NCI-H146 (cell line): ENCODE measurements at regions not wholly inside any gene's neighbourhood (a gene's known extent, or its start where the extent isn't known, plus 50 kb on each side); places are given as distances from the start of the nearest gene placed in this dataset.

Source experiments
- DNase-seq: peaks from one replicate; lab custom pipeline; 2025; lab: John Stamatoyannopoulos, UW

DNA sequence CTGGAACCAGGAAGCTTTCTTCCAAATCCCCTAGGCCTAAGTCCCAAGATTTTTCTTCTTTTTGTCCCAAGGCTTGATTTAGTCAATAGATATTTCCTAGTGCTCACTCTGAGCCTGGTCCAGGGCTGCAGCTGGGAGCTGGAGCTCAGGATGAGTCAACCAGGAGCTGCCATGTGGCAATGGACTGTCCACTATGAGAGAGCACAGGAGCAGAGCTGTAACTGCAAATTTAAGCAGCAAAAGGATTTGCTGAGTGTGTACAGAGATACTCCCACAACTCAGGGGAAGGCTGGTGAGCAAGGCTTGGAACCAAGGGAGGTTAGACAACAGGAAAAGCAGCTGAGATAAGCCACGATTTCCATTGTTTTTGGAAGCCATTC is 92.1 kb upstream of the CXCL12 start:
- no peak for DNase-seq

DNA sequence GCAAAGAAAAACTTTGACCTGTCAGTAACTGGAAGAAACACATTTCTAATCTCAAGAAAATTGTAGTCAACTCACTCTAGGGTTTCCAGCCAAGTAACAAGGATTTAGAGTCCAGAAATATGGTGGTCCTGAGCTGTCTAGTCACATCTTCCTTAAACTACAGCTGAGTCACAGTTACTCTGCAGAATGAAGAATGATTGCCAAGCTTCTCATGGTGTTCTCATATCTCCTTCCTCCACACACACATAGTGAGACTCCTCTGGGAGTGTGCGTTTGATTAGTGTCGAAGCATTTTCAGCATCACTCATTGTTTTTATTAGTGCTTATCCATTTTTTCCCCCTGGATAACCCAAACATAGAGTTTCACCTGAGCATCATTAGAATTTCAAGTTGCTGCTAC is 93.1 kb upstream of the CXCL12 start:
- no peak for DNase-seq

DNA sequence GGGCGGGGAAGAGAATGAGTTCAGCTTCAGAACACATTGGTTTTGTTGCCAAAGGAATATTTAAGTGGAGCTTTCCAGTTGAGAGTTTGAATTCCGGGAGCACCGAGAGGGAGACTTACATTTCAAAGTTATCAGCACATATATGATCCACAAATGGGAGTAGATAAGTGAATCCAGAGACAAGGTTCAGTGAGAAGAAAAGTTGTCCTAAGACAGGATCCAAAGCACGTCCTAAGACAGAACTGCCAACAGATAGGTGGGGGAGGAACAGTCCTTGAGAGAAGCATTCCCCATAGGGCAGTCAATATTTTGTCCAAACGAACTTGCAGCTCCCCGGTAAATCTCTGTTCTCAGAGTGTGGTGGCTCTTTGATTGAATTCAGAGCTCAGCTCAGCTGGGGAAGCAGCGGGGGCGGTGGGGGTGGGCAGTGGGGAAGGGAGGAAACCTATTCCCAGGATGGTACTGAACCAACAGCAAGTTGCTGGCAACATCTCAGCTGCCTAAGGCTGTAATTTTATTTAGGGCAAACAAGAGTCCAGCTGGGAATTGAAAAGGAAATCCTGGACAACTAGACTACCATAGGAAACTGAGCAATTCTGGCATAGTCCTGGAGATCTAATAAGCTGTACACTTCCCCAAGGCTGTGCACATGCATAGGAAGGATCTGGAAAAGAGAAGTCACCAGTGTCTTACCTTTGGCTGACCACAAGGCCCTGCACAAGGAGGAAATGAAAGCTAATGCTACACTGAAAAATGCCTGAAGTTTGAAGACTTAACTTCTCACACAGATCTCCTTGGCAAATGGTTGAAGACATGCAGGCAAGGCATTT is 94.2 kb upstream of the CXCL12 start:
- no peak for DNase-seq

DNA sequence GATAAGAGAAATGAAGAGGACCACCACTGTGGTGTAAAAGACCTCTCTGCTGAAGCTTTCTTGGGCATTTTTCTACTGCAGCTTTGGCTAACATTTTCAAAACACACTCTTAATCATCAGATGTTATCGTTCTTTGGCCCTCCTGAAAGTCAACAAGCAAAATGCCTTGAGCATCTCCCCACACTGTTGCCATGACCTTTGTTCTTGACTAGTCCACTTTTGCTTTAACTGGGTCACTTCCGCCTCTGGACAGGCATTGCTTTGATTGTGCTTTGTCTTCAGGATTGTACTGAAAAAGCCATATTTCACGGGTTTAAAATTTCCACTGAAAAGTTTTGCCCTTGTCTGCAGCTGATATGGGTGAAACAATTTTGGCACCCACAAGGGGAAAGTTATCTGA is 107.8 kb upstream of the CXCL12 start:
- no peak for DNase-seq

DNA sequence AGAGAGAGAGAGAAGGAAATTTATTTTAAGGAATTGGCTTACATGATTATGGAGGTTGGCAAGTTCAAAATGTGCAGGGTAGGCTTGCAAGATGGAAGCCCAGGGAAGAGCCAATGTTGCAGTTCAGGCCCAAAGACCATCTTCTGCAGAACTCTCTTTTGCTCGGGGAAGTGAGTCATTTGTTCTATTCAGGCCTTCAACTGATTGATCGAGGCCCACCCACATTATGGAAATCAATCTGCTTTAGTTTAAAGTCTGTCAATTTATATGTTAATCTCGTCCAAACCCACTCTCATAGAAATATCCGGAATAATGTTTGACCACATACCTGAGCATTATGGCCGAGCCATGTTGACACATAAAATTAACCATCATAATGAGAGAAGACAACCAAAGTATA is 113.3 kb upstream of the CXCL12 start:
- no peak for DNase-seq

DNA sequence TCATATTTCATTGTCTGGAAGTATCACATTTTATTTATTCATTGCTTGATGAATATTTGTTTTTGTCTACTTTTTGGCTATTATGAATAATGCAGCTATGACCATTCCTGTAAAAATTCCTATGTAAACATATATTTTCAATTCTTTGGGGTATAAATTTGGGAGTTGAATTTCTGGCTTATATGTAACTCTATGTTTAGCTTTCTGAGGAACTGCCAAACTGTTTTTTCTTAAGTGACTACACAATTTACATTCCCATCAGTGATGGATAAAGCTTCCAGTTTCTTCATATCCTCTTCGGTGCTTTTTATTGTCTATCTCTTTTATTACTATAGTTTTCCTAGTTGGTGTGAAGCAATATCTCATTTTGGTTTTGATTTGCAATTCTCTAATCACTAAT is 115.6 kb upstream of the CXCL12 start:
- no peak for DNase-seq

DNA sequence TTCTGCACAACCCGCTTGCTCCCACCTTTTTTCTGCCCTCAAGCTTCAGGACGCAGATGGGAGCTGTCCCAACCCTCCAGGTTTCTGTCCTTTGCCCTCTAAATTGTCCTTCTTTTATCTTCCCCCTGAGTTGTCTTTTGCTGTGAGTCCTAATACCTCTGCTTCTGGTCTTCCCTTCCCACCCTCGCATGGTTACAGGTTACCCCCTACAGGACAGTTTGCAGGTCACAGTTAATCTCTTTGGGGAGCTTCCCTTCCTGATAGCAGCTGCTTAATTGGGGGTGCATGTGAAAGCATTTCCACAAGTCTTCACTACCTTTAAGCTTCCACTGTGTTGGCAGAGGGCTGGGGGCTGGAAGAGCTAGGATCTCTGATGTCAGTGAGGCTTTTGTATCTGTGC is 121.5 kb upstream of the CXCL12 start:
- no peak for DNase-seq

DNA sequence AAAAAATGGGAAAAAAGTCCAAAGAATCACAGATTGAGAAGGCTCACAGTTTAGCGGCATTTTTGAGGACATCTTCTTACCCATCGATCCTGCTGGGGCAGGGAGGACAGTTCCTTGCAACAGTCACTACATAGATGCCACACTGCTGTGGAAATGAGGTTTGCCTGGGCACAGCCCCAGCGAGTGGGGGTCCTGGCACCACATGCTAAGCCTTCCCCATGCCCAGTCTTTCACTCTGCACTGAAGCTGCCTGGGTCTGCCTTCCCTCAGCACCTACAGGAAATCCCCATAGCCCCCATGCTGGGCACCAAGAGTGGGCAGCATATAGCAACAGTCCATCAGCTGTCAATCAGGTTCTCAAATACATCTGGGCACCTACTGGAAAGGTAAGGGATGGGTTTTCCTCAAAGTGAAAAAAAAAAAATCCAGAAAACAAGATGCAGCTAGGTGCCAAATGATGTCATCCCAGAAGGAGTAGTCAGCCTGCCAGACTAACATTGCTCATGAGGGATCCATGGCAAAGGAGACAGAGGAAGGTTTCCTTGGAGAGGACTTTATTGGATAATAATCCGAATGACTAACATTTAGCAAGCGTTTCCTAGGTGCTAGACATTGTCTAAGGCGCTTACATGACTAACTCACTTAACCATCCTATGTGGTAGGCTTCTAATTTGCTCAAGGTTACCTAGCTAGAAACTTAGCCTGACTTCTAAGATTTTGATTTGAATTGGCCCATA is 125.7 kb upstream of the CXCL12 start:
- no peak for DNase-seq

DNA sequence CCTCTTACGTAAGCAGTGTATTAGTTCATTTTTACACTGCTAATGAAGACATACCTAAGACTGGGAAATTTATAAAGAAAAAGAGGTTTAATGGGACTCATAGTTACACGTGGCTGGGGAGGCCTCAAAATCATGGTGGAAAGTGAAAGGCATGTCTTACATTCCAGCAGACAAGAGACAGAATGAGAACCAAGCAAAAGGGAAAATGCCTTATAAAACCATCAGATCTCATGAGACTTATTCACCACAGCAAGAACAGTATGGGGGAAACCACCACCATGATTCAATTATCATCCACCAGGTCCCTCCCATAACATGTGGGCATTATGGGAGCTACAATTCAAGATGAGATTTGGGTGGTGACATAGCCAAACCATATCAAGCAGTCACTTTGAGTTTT is 126.3 kb upstream of the CXCL12 start:
- no peak for DNase-seq

DNA sequence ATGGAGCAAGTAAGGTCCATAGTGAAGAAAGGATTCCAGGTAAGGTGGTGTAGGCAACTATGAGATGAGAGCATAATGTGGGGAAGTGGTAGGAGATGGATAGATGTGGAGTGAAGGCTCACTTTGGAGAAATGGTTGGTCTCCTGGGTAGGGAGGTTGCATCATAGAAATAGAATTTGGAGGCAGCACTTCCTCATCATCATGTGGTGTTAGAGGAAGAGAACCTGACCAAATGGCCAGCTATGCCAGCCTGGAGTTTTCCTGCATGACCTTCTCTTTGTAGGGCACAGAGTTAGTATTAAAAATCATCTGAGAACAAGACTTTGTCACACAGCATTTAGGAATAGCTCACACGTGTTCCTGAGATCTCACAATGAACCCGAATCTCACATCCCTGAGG is 126.7 kb upstream of the CXCL12 start:
- no peak for DNase-seq

DNA sequence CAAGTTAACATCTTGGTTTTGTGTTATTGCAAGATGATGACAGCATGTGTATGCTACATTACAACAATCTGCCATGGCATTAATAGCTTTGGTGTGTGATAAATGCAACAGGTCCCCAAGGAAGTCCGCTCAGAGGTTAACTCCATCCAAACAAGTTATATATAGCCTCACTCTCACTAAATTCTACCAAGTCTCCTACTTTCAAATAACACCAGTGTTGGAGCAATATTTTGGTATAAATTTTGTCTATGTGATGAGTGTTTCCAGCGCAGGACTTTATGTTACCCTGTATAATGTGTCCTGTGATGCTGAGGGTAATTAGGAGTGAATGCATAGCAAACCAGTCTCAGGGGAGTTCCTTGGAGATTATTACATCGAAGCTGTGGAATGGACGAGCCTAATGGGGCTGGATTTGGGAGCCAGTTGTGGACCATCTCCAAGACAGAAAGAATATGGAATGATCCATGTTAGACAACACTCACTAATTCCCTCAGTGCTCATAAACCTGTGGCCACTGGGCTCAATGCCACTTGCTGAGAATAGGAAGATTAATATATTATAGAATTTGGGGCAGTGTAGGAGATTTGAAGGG is 127.6 kb upstream of the CXCL12 start:
- DNase-seq, result no peak

DNA sequence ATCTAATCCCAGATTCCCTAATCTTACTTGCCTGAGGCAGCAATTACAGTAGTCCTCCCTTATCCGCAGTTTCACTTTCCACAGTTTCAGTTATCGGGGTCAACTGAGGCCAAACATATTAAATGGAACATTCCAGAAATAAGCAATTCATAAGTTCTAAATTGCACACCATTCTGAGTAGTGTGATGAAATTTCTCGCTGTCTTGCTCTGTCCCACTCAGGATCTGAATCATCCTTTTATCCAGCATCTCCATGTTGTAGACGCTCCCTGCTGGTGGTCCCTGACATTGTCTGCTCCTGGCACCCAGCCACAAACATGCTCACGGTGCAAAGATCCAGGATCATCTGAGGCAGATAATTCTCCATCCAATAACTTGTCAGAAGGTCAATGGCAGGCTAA is 128.7 kb upstream of the CXCL12 start:
- no peak for DNase-seq

DNA sequence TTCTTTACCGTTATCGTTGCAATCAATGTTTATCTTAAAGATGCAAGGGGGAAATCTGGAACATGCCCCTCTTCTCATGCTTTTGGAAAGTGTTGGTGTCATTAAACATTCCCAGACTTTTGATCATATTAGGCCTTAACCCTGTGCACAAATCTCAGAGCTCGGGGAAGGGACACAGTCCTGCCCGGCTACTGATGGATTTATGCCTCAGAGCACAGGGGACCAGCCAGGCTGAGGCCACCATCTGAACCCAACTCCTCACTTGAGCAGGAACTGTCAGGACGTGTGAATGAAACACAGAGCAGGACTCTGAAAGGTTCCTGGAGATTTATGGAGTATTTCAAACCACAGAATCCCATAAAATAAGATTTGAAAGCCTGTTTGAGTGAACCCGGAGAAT is 132.0 kb upstream of the CXCL12 start:
- no peak for DNase-seq

DNA sequence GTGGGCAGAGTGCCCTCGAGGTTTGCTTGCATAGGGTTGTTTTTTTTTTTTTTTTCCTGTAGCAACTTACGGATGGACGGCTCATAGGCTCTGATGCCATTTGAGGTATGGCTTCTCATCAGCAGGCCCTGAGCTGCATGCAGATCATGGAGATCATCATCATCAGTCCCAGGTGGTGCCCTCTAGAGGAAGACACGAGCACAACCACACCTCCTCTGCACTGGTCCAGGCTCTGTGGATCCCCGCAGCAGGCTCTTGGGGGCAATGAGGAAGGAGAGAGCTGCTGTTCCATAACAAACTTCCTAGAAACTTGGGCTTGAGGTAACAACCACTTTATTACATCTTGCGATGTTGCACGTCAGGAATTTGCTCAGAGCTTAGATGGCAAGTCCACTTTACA is 132.7 kb upstream of the CXCL12 start:
- DNase-seq, result no peak

DNA sequence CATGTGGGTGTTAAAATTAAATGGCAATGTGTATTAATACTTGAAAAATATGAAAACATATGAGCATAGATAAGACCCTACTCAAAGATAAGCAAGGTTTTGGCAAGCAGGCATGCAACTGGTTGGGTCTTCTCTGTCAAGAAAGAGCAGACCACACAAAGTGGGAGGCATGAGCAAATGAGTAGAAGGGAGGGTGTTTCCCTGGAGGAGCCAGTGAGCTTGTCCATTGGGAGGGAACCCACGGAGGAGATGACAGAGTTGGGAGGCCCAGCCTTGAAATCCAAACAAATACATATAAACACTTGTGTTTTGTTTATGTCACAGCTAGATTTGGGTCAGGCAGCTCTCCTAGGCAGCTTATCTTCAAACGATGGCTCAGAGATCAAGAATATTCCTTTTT is 134.5 kb upstream of the CXCL12 start:
- DNase-seq, result no peak

DNA sequence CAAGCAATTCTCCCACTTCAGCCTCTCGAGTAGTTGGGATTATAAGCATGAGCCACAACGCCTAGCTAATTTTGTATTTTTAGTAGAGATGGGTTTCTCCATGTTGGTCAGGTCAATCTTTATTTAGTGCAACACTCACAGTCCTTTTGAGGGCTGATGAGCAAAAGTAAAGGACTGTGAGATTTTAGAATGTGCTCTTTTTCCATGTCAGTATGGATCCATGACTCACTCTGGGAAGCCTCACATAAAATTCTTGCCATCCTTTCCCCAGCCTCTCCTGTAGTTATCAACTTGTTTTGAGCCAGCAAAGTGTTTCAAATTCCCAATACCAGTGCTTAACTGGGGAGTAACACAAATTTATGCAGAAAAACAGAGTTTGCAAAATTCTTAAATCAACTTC is 135.8 kb upstream of the CXCL12 start:
- no peak for DNase-seq

DNA sequence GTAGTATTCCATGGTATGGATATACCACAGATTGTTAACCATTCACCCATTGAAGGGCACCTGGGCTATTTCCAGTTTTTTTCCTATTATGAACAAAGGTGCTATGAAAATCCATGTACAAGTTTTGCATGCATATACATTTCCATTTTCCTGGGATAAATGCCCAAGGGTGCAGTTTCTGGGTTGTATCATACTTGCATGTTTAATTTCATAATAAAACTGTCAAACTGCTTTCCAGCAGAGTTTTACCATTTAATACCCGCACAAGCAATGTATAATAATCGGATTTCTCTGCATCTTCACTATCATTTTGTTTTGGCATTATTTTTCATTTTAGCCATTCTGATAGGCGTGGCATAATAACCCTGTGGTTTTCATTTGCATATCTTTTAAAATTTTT is 154.3 kb upstream of the CXCL12 start:
- no peak for DNase-seq

DNA sequence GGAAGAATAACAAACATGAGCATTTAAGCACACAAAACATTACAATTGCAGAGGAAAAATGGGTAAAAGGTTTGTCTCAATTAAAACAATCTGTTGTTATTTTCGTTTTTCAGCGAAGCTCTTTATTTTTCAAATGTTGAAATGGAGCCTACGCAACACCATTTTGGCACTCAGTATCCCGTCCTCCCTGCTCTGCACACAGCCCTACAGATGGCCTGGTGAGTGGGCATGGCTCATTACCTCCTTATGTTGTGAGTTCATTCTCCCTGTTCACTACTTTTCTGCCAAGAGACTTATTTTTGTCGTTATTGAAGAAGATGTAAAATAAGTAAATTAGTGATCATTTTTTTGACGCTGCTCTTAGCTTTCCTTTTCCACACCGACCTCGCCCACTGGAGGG is 167.8 kb upstream of the CXCL12 start:
- DNase-seq, result no peak

DNA sequence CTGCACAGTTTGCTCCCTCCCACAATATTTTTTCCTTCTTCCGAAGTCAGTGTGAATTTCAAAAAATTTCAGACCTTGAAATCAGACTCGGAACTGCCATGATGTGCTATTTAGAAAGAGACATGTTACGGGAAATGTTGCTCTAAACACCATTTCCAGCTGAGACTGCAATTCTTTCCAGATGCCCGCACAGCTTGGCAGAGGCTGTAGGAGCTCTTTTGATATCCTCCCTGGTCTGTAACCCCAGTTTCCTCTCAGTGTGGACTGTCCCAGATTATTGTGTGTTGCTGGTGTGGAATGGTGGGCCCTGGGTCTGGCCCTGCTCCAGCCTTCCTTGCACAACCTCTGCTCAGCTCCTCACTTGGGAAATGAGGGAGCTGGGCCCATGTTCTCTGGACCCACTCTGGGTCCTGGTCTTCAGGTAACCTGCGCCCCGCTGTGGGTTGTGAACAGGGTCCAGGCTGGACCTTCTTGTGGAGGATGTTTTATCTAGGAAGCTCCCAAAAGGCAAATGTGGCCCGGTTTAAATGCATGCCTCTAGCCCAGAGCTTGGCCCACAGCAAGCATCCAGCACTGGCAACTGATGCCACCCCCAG is 172.8 kb upstream of the CXCL12 start:
- no peak for DNase-seq

DNA sequence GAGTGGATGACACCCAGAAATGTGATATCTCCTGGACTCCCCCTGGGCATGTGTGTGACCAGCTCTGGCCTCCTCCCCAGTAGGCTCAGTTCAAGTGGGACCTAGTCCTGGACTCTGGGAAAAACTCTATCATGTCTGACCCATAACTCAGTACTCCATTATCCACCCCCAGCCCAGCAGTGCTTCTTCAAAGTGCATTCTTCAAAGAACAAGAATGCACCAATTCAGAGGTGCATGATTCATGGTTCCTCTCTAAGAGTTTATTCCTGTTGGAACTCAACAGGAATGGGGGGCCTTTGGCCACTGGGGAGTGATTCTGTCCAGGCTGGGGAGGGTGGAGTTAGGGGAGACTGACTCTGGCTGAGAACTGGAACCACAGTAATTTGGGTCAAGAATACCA is 173.6 kb upstream of the CXCL12 start:
- DNase-seq, result no peak

DNA sequence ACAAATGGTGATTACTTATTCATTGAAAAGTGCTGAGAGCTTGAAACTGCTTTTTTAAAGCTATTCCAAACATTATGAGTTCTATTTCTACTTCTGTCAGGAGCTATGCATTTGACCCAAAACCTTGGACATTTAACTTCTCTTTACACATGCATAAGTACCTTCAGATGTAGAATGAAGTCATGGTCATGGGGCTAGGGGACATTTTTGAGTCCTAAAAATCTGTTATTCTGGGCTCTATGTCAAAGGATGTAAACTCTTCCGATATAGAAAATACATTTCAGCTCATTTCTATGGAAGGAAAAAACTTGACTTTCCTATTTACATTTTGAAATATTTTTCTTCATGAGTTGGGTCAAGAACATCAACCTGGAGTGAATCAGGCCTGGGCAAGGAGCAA is 179.5 kb upstream of the CXCL12 start:
- no peak for DNase-seq

DNA sequence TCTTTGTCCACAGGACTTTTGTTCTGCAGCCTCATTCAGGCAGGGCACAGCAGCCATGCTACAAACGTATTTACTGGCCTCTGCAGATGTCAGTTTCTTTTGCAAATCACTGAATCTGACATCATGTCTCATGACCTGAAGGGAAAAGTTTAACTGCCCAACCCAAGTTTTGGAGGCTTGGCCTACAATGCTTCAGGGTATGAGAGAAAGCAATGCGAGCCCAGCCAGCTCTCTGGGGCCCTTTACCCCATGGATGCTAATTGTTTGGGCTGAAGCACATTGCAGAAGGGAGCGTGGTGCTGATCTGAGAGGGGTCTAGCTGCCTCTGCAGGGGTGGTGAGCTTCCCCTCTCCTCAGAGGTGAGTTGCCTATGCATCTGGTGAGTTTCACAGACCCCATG is 179.9 kb upstream of the CXCL12 start:
- DNase-seq, result no peak

DNA sequence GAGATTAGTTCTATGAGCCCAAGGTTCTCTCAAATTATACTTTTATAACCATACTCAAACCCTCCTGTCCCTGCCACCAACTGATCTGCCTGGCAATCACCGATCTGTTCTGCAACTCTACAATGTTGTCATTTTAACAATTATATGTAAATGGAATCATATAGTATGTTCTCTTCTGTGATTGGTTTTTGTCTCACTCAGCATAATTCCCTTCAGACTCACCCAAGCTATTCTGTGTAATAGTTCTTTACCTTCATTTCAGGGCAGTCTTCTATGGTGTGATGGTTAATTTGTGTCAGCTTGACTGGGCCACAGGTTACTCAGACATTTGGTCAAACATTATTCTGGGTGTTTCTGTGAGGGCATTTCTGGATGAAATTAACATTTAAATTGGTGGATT is 181.9 kb upstream of the CXCL12 start:
- no peak for DNase-seq
